ENCODE measurements at regions not wholly inside any gene's neighbourhood (a gene's known extent, or its start where the extent isn't known, plus 50 kb on each side); places are given as distances from the start of the nearest gene placed in this dataset.

- no peak for TF ChIP-seq EZH2 (IDR thresholded peaks at IDR 0.05; ENCODE audit: insufficient read depth, poor library complexity, severe bottlenecking)
- TF ChIP-seq EZH2phosphoT487 (IDR thresholded peaks at IDR 0.05; ENCODE audit: insufficient read depth, low read depth) = no peak
Measured at GRCh38 chr3:191631496-191631895, 170.5 kb downstream of the PYDC2 start.

All from GM23248 (cell line).